GM12878 (cell line): ENCODE measurements at regions not wholly inside any gene's neighbourhood (a gene's known extent, or its start where the extent isn't known, plus 50 kb on each side); places are given as distances from the start of the nearest gene placed in this dataset.

Experiments used
- ATAC-seq: fragments of 200-7000 bp; cut with Tn5 transposase; 3 replicates; pipeline ENCODE4 v1.9.1; 2020; ENCODE audit warnings: mild to moderate bottlenecking, moderate library complexity
- BruUV-seq: library from RNA; stranded (reverse); fragments of 400-500 nt; replicated peaks from 2 replicates; lab custom pipeline; 2021; lab: Mats Ljungman, UMichigan
- CTCF ChIA-PET: fragments of 300-600 bp; sonication (Branson Sonifier 250); formaldehyde crosslinking; extraction: SDS; loops from one replicate; lab custom pipeline; 2021; ENCODE audit warnings: inconsistent platforms; lab: Yijun Ruan, JAX
- POLR2A ChIA-PET: fragments of 350-600 bp; formaldehyde crosslinking; extraction: SDS; loops from one replicate; lab custom pipeline; 2021; ENCODE audit warnings: inconsistent platforms; lab: Charles Lee
- RAD21 ChIA-PET: fragments of 300-600 bp; sonication (Branson Sonifier 250); formaldehyde crosslinking; loops from one replicate; lab custom pipeline; 2023; ENCODE audit warnings: antibody characterized with exemption; ENCODE audit not compliant: unreplicated experiment; lab: Charles Lee
- SMC1A ChIA-PET: fragments of 300-600 bp; sonication (Branson Sonifier 250); formaldehyde crosslinking; loops from one replicate; lab custom pipeline; 2023; ENCODE audit not compliant: unreplicated experiment, uncharacterized antibody; lab: Charles Lee
- DNase-seq: peaks from one replicate; pipeline ENCODE4 v3.0.0-alpha.2; 2011; ENCODE audit warnings: low read depth, low spot score
- FAIRE-seq: peaks from 3 replicates; lab custom pipeline; 2011; peaks lifted over from hg19 to GRCh38; lab: Jason Lieb, UNC
- H2AFZ ChIP-seq: 2 replicates; pipeline ENCODE4 v1.6.0; 2011; ENCODE audit warnings: low read depth, low read length, control low read depth; ENCODE audit not compliant: control insufficient read depth
- H3K27ac ChIP-seq: 2 replicates; pipeline ENCODE4 v1.5.1; 2011; ENCODE audit warnings: control low read depth; ENCODE audit not compliant: control insufficient read depth, insufficient read depth
- H3K27me3 ChIP-seq, 2 experiments: replicated peaks in 1 of 2; 2 replicates each; pipeline versions ENCODE4 v1.6.0 to v1.6.1; 2011; ENCODE audit warnings: low read length in 1 of 2; ENCODE audit not compliant: control insufficient read depth in 2 of 2, insufficient read depth in 2 of 2
- H3K36me3 ChIP-seq, 2 experiments: 2 replicates each; pipeline ENCODE4 v1.5.1; 2011; ENCODE audit warnings: low read length in 1 of 2; ENCODE audit not compliant: control insufficient read depth in 2 of 2, insufficient read depth in 2 of 2
- H3K4me1 ChIP-seq: 2 replicates; pipeline ENCODE4 v1.6.1; 2011; ENCODE audit warnings: mild to moderate bottlenecking, low read length, moderate library complexity, mixed read lengths; ENCODE audit not compliant: control insufficient read depth, insufficient read depth
- H3K4me2 ChIP-seq: 2 replicates; pipeline ENCODE4 v1.6.0; 2011; ENCODE audit warnings: control low read depth; ENCODE audit not compliant: control insufficient read depth, insufficient read depth
- H3K4me3 ChIP-seq: fragments of 200-600 bp; sonication (generic); 2 replicates; pipeline ENCODE4 v1.5.1; 2016
- H3K79me2 ChIP-seq: 2 replicates; pipeline ENCODE4 v1.6.0; 2011; ENCODE audit warnings: low read length; ENCODE audit not compliant: control insufficient read depth, insufficient read depth
- H3K9ac ChIP-seq: 2 replicates; pipeline ENCODE4 v1.8.0; 2011; ENCODE audit warnings: low read length, control low read depth, mixed read lengths; ENCODE audit not compliant: control insufficient read depth, insufficient read depth
- H3K9me3 ChIP-seq: replicated peaks from 3 replicates; pipeline ENCODE4 v1.5.1; 2011; ENCODE audit warnings: mild to moderate bottlenecking, low read length; ENCODE audit not compliant: control insufficient read depth, insufficient read depth
- H4K20me1 ChIP-seq: 2 replicates; pipeline ENCODE4 v1.6.0; 2011; ENCODE audit not compliant: control insufficient read depth, insufficient read depth
- CEBPB ChIP-seq, 2 experiments: fragments of 150-350 bp in 1 of 2; IDR thresholded peaks; 2 replicates each; pipeline ENCODE4 v1.6.1; 2012 to 2014; ENCODE audit warnings: low read depth in 2 of 2, low read length in 2 of 2, borderline replicate concordance in 1 of 2, inconsistent platforms in 1 of 2
- FOS ChIP-seq: IDR thresholded peaks from 3 replicates; pipeline ENCODE4 v1.6.1; 2011; ENCODE audit warnings: borderline replicate concordance; ENCODE audit not compliant: insufficient read length; ENCODE audit errors: extremely low read depth
- IKZF1 ChIP-seq: fragments of 450-650 bp; conservative IDR thresholded peaks from 2 replicates; pipeline ENCODE4 v1.6.1; 2017; ENCODE audit warnings: antibody characterized with exemption, mild to moderate bottlenecking
- POLR2AphosphoS5 ChIP-seq: IDR thresholded peaks from 2 replicates; pipeline ENCODE4 v1.6.1; 2011; ENCODE audit warnings: mild to moderate bottlenecking, low read length, inconsistent platforms
- SRF ChIP-seq, 2 experiments: IDR thresholded peaks; 2 replicates each; pipeline ENCODE4 v1.6.1; 2011; ENCODE audit warnings: low read depth in 2 of 2, low read length in 2 of 2, mild to moderate bottlenecking in 1 of 2, moderate library complexity in 1 of 2
- ZBTB11 ChIP-seq: fragments of 450-650 bp; formaldehyde crosslinking; IDR thresholded peaks from 2 replicates; pipeline ENCODE4 v1.5.0; 2022; ENCODE audit warnings: mild to moderate bottlenecking, missing genetic modification characterization
- WGBS: methylation state at CpG from one replicate; pipeline ENCODE4 v1.1.6; 2016; ENCODE audit warnings: low lambda C conversion rate; ENCODE audit not compliant: insufficient replicate concordance, insufficient coverage; ENCODE audit errors: missing lambda C conversion rate; 5-methylcytosine and 5-hydroxymethylcytosine counted together
- in situ Hi-C: fragments of 300-500 bp; cut with MboI; formaldehyde crosslinking; loops from 9 replicates; pipeline ENCODE4 v1.14.3; 2018; ENCODE audit warnings: mixed read lengths
- intact Hi-C: fragments of 100-400 bp; cut with micrococcal nuclease; formaldehyde crosslinking; loops from one replicate; pipeline ENCODE4 v1.14.2; 2022; ENCODE audit not compliant: unreplicated experiment

DNA sequence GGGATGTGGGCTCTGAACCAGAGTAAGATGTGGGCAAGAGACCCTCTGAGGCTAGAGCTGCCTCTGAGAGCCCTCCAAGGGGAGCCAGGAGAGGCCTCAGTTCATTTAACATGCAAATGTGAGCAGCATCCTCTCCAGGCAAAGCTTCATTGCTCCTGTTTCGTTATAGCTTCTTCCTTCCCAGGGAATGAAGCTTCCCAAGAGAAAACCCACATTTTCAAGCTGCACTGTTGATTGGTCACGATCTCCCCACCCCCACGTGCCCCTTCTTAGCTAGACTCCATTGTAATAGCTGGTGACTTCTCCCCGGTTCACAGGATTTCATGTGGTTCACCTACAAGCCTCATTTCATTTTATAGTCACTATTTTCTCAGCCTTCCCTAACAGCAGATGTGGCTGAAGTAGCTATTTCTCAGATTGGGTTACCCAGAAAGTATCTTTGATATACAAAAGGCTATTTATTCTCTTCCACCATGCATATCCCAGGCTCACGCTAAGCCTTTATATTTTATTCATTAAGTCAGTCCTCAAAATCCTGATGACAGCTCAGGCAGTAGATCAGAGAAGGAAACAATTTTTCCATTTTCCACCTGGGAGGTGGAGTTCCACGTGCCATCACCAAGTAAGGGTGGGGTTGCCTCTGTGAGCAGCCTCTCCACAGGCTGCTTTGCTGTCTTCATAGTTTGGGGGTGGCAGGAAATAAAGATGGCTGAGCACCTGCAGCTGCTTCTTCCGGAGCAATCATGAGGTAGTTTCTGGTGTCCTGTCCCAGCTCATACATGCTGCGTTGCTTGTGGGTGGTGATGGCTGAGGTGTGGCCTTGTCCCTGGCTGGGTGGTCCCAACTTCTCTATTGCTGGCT, 178.3 kb upstream of the RAB4A start:
- in situ Hi-C loops: no loop called here
- no peak overlapping the region for H2AFZ ChIP-seq
- BruUV-seq: no TSS peak
- no peaks in the 10 kb centered on the region for H4K20me1 ChIP-seq
- ATAC-seq: no peak
- no peak overlapping the region for H3K27ac ChIP-seq
- ChIA-PET POLR2A (no interaction called here), CTCF (interaction anchor here (0.6 to 1.2 kb wide), 3 partner anchors 77 to 404 kb away, joined by 3 read pairs; no protein-coding TSS in a partner anchor), SMC1A (interaction anchor here (1.1 kb wide), 1 partner anchor 133 kb away, joined by 3 read pairs; no protein-coding TSS in a partner anchor), RAD21 (no interaction called here)
- intact Hi-C loops: no loop called here
- no peak overlapping the region for H3K4me3 ChIP-seq
- no peak for FAIRE-seq
- peaks cover 3% of the 10 kb centered on the region; the same call in 1 of the 2 replicates for H3K4me1 ChIP-seq
- no peaks in the 10 kb centered on the region for H3K9me3 ChIP-seq
- H3K27me3 ChIP-seq: peaks cover 2% of the 10 kb centered on the region in 2 experiments; a peak in 2 of 4 replicates
- WGBS: 18% methylated on average over 8 of the region's 8 CpGs
- H3K79me2 ChIP-seq: no peaks in the 10 kb centered on the region
- TF ChIP-seq FOS: no peak
- no peak for TF ChIP-seq POLR2AphosphoS5
- no peak for TF ChIP-seq CEBPB (IDR thresholded peaks at IDR 0.05; ENCODE audit: borderline replicate concordance in 1 of 2, low read depth in 2 of 2, low read length in 2 of 2)
- TF ChIP-seq SRF (IDR thresholded peaks at IDR 0.05; ENCODE audit: low read depth in 2 of 2, low read length in 2 of 2): no peak
- TF ChIP-seq ZBTB11 (CRISPR knock-in tag): no peak
- no peak for TF ChIP-seq IKZF1
- no peak overlapping the region for H3K9ac ChIP-seq
- no peak for DNase-seq
- no peak overlapping the region for H3K4me2 ChIP-seq
- H3K36me3 ChIP-seq: no peaks in the 10 kb centered on the region
